ENCODE measurements at regions not wholly inside any gene's neighbourhood (a gene's known extent, or its start where the extent isn't known, plus 50 kb on each side); places are given as distances from the start of the nearest gene placed in this dataset.

- peak; percentile 69 for DNase-seq (ENCODE audit: low read depth)
- TF ChIP-seq CTCF (IDR thresholded peaks at IDR 0.05; ENCODE audit: control insufficient read depth, extremely low read depth, insufficient read depth), result no peak
- H3K4me3 ChIP-seq (ENCODE audit: low read depth, low read length), result no peak overlapping the region
Measured at GRCh38 chr10:57638411-57638810, 629.3 kb downstream of the IPMK start.

DNA sequence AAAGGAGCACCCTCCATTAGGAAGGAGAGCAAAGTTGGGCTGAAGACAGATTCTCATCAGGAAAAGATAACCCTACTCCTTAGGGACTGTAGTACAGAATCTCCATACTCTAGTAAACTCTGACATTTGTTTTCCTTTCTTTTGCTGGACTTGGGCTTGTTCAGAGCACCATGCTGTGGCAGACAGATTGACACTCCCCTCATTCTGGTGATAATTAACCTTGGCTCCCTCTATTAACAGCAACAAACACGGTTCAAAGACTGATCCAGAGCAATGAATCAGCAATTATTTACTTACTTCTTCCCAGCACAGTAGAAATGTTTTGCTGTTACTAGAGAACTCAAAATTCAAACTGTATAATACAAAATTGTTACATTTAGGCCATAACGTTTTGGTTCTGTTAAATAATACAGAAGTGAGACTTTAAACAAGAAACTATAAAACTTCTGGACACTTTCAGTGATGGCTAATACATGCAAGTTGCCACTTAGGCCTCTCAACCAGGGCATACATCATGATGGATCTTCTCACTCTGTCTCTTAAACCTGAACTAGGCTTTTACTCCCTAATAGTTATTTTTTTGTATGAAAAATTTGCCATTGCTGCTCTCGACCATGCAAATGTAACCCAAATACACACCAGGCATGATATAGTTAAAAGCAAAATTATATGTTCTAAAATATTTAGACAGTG is 639.0 kb downstream of the IPMK start:
- DNase-seq (ENCODE audit: low read depth), result no peak
- no peak overlapping the region for H3K4me3 ChIP-seq (ENCODE audit: low read depth, low read length)
- no peak for TF ChIP-seq CTCF (IDR thresholded peaks at IDR 0.05; ENCODE audit: control insufficient read depth, extremely low read depth, insufficient read depth)

DNA sequence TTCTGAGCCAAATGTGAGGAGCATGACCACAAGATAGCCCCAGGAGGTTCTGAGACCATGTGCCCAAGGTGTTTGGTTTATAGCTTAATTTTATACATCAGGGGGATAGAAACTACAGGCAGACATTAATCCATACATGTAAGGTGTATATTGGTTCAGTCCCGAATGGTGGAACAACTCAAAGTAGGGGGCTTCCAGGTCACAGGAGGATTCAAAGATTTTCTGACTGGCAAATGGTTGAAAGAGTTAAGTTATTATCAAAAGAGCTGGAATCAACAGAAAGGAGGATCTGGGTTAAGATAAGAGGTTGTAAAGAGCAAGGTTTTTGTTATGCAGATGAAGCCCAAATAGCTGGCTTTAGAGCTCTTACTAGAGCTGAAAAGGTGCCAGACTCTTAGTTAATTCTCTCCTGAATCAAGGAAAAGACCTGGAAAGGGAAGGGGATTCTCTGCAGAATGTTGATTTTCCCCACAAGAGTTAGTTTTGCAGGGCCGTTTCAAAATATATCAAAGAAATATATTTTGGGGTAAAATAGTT is 640.0 kb downstream of the IPMK start:
- DNase-seq (ENCODE audit: low read depth), result no peak
- H3K4me3 ChIP-seq (ENCODE audit: low read depth, low read length), result no peak overlapping the region
- no peak for TF ChIP-seq CTCF (IDR thresholded peaks at IDR 0.05; ENCODE audit: control insufficient read depth, extremely low read depth, insufficient read depth)

DNA sequence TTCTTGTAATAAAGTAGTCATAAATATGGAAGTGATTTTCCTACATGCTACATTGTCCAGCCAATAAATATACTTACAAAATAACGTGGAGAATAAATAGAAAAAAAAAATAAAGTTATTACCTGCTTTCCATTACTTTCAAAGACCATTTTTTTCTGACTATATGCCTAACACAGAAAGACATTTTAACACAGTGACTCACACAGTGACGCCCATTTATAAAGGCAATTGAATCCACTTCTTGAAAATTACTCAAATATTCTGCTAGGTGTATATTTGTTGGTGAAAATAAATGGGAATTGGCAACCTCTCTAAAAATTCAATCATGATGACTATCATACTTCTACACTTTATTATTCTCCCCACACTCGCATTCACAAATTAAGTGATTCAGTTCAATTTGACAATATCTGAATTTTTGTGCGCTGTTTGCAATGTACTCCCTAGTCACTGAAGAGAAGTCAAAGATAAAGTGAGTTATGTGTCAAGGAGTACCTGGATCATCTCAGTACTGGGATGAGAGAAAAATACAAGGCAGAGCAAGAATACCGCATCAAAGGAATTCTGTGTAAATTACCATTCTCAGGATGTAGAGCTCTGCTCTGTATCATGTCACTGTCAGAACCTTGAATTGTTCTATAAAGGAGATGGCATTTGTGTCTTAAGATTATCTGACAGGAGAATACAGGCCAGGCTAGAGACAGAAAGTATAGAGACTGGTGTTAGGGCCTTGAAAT is 642.7 kb downstream of the IPMK start:
- no peak for DNase-seq (ENCODE audit: low read depth)
- no peak overlapping the region for H3K4me3 ChIP-seq (ENCODE audit: low read depth, low read length)
- TF ChIP-seq CTCF (IDR thresholded peaks at IDR 0.05; ENCODE audit: control insufficient read depth, extremely low read depth, insufficient read depth), result no peak

- TF ChIP-seq CTCF (IDR thresholded peaks at IDR 0.05; ENCODE audit: control insufficient read depth, extremely low read depth, insufficient read depth), result no peak
- H3K4me3 ChIP-seq (ENCODE audit: low read depth, low read length), result no peak overlapping the region
- no peak for DNase-seq (ENCODE audit: low read depth)
Measured at GRCh38 chr10:57624066-57624465, 643.6 kb downstream of the IPMK start.

- DNase-seq (ENCODE audit: low read depth), result no peak
- no peak overlapping the region for H3K4me3 ChIP-seq (ENCODE audit: low read depth, low read length)
- no peak for TF ChIP-seq CTCF (IDR thresholded peaks at IDR 0.05; ENCODE audit: control insufficient read depth, extremely low read depth, insufficient read depth)
Measured at GRCh38 chr10:57621466-57621865, 646.2 kb downstream of the IPMK start.
